Mesendoderm (in vitro differentiated cells): ENCODE measurements at regions not wholly inside any gene's neighbourhood (a gene's known extent, or its start where the extent isn't known, plus 50 kb on each side); places are given as distances from the start of the nearest gene placed in this dataset.

Source experiments
- DNase-seq: peaks from one replicate; pipeline ENCODE4 v3.0.0; 2013
- H2AK5ac ChIP-seq: 2 replicates; pipeline ENCODE4 v1.6.1; 2013; ENCODE audit warnings: low read length, inconsistent platforms
- H2BK120ac ChIP-seq: 2 replicates; pipeline ENCODE4 v1.6.1; 2013; ENCODE audit warnings: low read depth, mild to moderate bottlenecking, low read length, moderate library complexity, mixed read lengths
- H2BK15ac ChIP-seq: replicated peaks from 2 replicates; pipeline ENCODE4 v1.6.1; 2013; ENCODE audit warnings: low read depth, mild to moderate bottlenecking, moderate library complexity
- H2BK5ac ChIP-seq: 2 replicates; pipeline ENCODE4 v1.6.1; 2013; ENCODE audit warnings: low read length, inconsistent platforms
- H3K18ac ChIP-seq: 2 replicates; pipeline ENCODE4 v1.6.1; 2013; ENCODE audit warnings: mild to moderate bottlenecking, low read length, mixed read lengths
- H3K23ac ChIP-seq: one replicate; pipeline ENCODE4 v1.6.1; 2013; ENCODE audit warnings: low read length
- H3K27ac ChIP-seq: 2 replicates; pipeline ENCODE4 v1.5.1; 2013; ENCODE audit warnings: low read depth, mild to moderate bottlenecking, inconsistent platforms, low read length, moderate library complexity
- H3K27me3 ChIP-seq: 2 replicates; pipeline ENCODE4 v1.6.1; 2013; ENCODE audit warnings: low read length, control low read depth, mild to moderate bottlenecking, inconsistent platforms; ENCODE audit not compliant: insufficient read depth, poor library complexity
- H3K36me3 ChIP-seq: 2 replicates; pipeline ENCODE4 v1.6.1; 2013; ENCODE audit warnings: low read length, inconsistent platforms; ENCODE audit not compliant: control insufficient read depth, insufficient read depth
- H3K4ac ChIP-seq: one replicate; pipeline ENCODE4 v1.6.1; 2013; ENCODE audit warnings: low read depth, mild to moderate bottlenecking, low read length, moderate library complexity
- H3K4me1 ChIP-seq: 2 replicates; pipeline ENCODE4 v1.6.1; 2013; ENCODE audit warnings: low read depth, low read length, inconsistent platforms; ENCODE audit not compliant: control insufficient read depth
- H3K4me2 ChIP-seq: 2 replicates; pipeline ENCODE4 v1.6.1; 2013; ENCODE audit warnings: low read length
- H3K4me3 ChIP-seq: 2 replicates; pipeline ENCODE4 v1.5.1; 2013; ENCODE audit warnings: mild to moderate bottlenecking, low read length
- H3K56ac ChIP-seq: one replicate; pipeline ENCODE4 v1.6.1; 2013; ENCODE audit warnings: low read length
- H3K79me1 ChIP-seq: 2 replicates; pipeline ENCODE4 v1.6.1; 2013; ENCODE audit warnings: low read length, inconsistent platforms
- H3K79me2 ChIP-seq: 2 replicates; pipeline ENCODE4 v1.6.1; 2013; ENCODE audit warnings: mild to moderate bottlenecking, low read length; ENCODE audit not compliant: control insufficient read depth, insufficient read depth
- H3K9ac ChIP-seq: 2 replicates; pipeline ENCODE4 v1.6.1; 2013; ENCODE audit warnings: low read length, inconsistent platforms
- H4K5ac ChIP-seq: one replicate; pipeline ENCODE4 v1.6.1; 2013; ENCODE audit warnings: low read length
- H4K8ac ChIP-seq: one replicate; pipeline ENCODE4 v1.6.1; 2013; ENCODE audit warnings: low read depth, mild to moderate bottlenecking, control low read depth, low read length, moderate library complexity
- WGBS: extraction: QIAGEN DNeasy Blood & Tissue Kit; methylation state at CpG from one replicate; pipeline ENCODE4 v1.1.7; 2013; ENCODE audit warnings: low lambda C conversion rate, missing lambda C conversion rate; ENCODE audit not compliant: insufficient coverage; ENCODE audit errors: extremely low coverage; 5-methylcytosine and 5-hydroxymethylcytosine counted together

DNA sequence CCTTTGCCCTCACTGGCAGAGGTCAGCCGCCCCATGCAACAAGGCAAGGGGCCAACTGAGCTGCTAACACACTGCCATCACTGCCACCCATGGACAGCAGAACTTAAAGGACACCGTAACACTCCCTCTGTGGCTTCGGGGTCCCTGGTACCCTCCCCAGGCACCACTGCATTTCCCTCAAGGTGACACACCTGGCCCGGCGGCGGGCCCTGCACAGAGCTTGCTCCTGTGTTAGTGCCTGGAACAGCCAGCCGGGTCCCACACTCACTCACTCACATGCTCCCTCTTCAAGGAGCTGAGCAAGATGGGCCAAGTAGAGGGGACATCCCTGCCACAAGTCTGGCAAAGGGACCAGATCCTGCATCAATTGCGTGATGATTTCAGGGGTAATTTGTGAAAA lies 126.5 kb upstream of the SOX4 start:
- peaks cover 5% of the 10 kb centered on the region for H3K4me1 ChIP-seq
- H4K8ac ChIP-seq: no peak overlapping the region
- no peak overlapping the region for H3K4me2 ChIP-seq
- H2AK5ac ChIP-seq: no peak overlapping the region
- H3K36me3 ChIP-seq: no peaks in the 10 kb centered on the region
- H2BK120ac ChIP-seq: no peak overlapping the region
- H3K4me3 ChIP-seq: no peak overlapping the region
- no peaks in the 10 kb centered on the region for H3K27me3 ChIP-seq
- H3K23ac ChIP-seq: no peak overlapping the region
- H3K4ac ChIP-seq: no peak overlapping the region
- no peaks in the 10 kb centered on the region for H3K79me2 ChIP-seq
- no peaks in the 10 kb centered on the region for H3K79me1 ChIP-seq
- DNase-seq: no peak
- H4K5ac ChIP-seq: no peak overlapping the region
- no peak overlapping the region for H3K18ac ChIP-seq
- H3K9ac ChIP-seq: no peak overlapping the region
- H2BK5ac ChIP-seq: no peak overlapping the region
- no peak overlapping the region for H2BK15ac ChIP-seq
- no peak overlapping the region for H3K56ac ChIP-seq
- H3K27ac ChIP-seq: no peak overlapping the region
- no CpG with 5 or more reads among the region's 8 CpGs for WGBS

DNA sequence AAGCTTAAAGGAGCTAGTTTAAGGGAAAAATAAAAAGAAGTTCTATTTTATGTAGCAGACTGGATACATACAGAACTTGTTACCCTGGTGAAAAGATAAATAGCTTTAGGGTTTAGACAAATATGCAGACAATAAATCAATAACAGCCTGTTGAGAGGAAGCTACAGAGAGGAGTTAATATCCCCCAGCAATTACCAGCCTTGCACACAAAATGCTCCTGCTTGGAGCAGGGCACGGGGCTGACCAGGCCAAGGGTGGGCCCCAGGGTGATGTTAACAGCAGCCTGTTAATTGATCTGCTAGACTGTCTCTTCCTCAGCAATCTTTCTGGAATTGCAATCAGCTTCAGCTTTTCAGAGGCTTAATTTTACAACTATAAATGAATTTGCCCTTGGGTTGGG lies 125.1 kb upstream of the SOX4 start:
- Histone ChIP-seq H3K79me1 (no peaks in the 10 kb centered on the region), H3K27me3 (no peaks in the 10 kb centered on the region), H3K36me3 (no peaks in the 10 kb centered on the region), H3K9ac (no peak overlapping the region), H3K4me2 (no peak overlapping the region), H2BK5ac (no peak overlapping the region), H3K4ac (no peak overlapping the region), H3K18ac (no peak overlapping the region), H3K56ac (no peak overlapping the region), H3K23ac (no peak overlapping the region), H2BK15ac (no peak overlapping the region), H3K79me2 (no peaks in the 10 kb centered on the region), H4K8ac (no peak overlapping the region), H3K4me3 (no peak overlapping the region), H2BK120ac (no peak overlapping the region), H2AK5ac (no peak overlapping the region), H4K5ac (no peak overlapping the region), H3K27ac (no peak overlapping the region), H3K4me1 (peaks cover 5% of the 10 kb centered on the region)
- no peak for DNase-seq
- WGBS: no CpG with 5 or more reads among the region's 1 CpG

GRCh38 chr6:21469213-21469612 lies 124.3 kb upstream of the SOX4 start:
- DNase-seq: no peak
- Histone ChIP-seq H4K5ac (no peak overlapping the region), H2BK15ac (no peak overlapping the region), H3K4me2 (no peak overlapping the region), H3K79me1 (no peaks in the 10 kb centered on the region), H3K56ac (no peak overlapping the region), H3K18ac (no peak overlapping the region), H2AK5ac (no peak overlapping the region), H3K4me3 (no peak overlapping the region), H3K27ac (no peak overlapping the region), H3K27me3 (no peaks in the 10 kb centered on the region), H2BK120ac (no peak overlapping the region), H3K9ac (no peak overlapping the region), H2BK5ac (no peak overlapping the region), H3K4ac (peak overlapping the region; percentile 27), H3K79me2 (no peaks in the 10 kb centered on the region), H3K36me3 (no peaks in the 10 kb centered on the region), H4K8ac (no peak overlapping the region), H3K4me1 (peaks cover 5% of the 10 kb centered on the region), H3K23ac (no peak overlapping the region)
- WGBS: 100% methylated on average over 1 of the region's 3 CpGs

GRCh38 chr6:21476112-21476511 lies 117.4 kb upstream of the SOX4 start:
- H3K27me3 ChIP-seq: no peaks in the 10 kb centered on the region
- WGBS: no CpG with 5 or more reads among the region's 4 CpGs
- no peak overlapping the region for H3K4me2 ChIP-seq

DNA sequence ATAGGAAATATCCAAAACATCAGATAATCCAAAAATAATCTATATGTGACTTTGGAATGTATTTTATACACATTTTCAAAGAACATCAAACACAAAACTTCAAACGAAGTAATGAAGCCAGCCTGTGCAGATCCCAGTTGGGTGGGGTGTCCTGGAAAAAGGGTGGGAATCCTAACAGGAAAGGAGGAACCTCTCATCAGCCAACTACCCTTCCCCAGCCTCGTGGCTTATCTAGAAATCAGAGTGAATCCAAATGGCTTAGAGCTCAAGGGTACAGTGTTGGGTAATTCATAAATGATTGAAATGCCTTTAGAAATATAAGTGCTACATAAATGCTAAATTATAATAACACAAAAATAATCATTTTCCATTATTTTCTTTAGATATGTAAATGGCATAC lies 115.1 kb upstream of the SOX4 start:
- Histone ChIP-seq H3K36me3 (no peaks in the 10 kb centered on the region), H3K4me1 (no peaks in the 10 kb centered on the region)

More at GRCh38 chr6:21476112-21476511, 117.4 kb upstream of the SOX4 start:
- Histone ChIP-seq H3K9ac (no peak overlapping the region), H3K79me1 (no peaks in the 10 kb centered on the region), H3K18ac (peak overlapping the region; percentile 28), H3K4me3 (no peak overlapping the region), H2AK5ac (no peak overlapping the region), H3K4me1 (no peaks in the 10 kb centered on the region), H3K56ac (no peak overlapping the region), H4K8ac (no peak overlapping the region), H4K5ac (no peak overlapping the region), H3K4ac (no peak overlapping the region), H3K79me2 (no peaks in the 10 kb centered on the region), H2BK5ac (no peak overlapping the region), H3K27ac (no peak overlapping the region), H2BK15ac (no peak overlapping the region), H2BK120ac (no peak overlapping the region), H3K23ac (no peak overlapping the region), H3K36me3 (no peaks in the 10 kb centered on the region)
- DNase-seq: no peak

DNA sequence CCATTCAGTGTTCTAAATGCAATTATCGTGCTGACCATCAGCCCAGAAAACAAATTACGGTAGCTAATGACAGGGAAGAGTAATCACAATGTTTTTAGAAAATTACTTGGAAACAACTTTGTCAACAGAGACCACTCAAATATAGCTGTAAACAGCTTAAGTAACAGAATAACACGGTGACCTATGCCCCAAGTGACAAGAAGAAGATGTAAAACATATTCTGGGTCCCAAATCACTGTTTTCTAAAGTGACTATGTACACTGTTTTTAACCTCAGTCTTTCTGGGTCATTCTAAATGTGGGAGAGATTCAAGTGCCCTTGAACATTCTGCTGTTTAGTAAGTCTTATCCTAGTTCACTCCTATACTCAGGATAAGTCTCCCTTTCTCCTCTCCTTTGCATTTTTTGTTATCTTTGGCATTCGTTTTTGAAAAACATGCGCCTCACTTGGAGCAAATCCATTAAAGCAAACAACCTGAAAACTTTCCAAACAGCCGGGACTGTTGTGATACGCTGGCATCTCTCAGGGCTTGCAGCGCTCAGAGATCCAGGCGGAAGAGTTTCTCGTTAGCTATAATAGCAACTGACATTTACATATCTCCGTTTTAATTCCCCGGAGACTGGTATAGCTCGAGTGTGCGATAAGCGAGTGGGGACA lies 114.5 kb upstream of the SOX4 start:
- no peaks in the 10 kb centered on the region for H3K27me3 ChIP-seq
- no peak overlapping the region for H3K4ac ChIP-seq
- no peak overlapping the region for H2AK5ac ChIP-seq
- no peak overlapping the region for H3K4me3 ChIP-seq
- H3K23ac ChIP-seq: no peak overlapping the region
- H2BK5ac ChIP-seq: no peak overlapping the region
- H3K79me2 ChIP-seq: no peaks in the 10 kb centered on the region
- DNase-seq: no peak
- H3K4me1 ChIP-seq: no peaks in the 10 kb centered on the region
- H4K5ac ChIP-seq: no peak overlapping the region
- H3K27ac ChIP-seq: no peak overlapping the region
- H3K36me3 ChIP-seq: no peaks in the 10 kb centered on the region
- no peaks in the 10 kb centered on the region for H3K79me1 ChIP-seq
- H3K4me2 ChIP-seq: no peak overlapping the region
- no peak overlapping the region for H3K56ac ChIP-seq
- H3K18ac ChIP-seq: no peak overlapping the region
- H4K8ac ChIP-seq: no peak overlapping the region
- H2BK15ac ChIP-seq: no peak overlapping the region
- H3K9ac ChIP-seq: no peak overlapping the region
- WGBS: no CpG with 5 or more reads among the region's 15 CpGs
- no peak overlapping the region for H2BK120ac ChIP-seq

More for the DNA sequence above, 115.1 kb upstream of the SOX4 start:
- no peak overlapping the region for H4K5ac ChIP-seq
- H3K79me2 ChIP-seq: no peaks in the 10 kb centered on the region
- no peak overlapping the region for H3K18ac ChIP-seq
- no peak overlapping the region for H2BK5ac ChIP-seq
- no peak overlapping the region for H3K4me3 ChIP-seq
- H3K4ac ChIP-seq: no peak overlapping the region
- H3K4me2 ChIP-seq: no peak overlapping the region
- H3K9ac ChIP-seq: no peak overlapping the region
- H4K8ac ChIP-seq: no peak overlapping the region
- H2AK5ac ChIP-seq: no peak overlapping the region
- H2BK120ac ChIP-seq: no peak overlapping the region
- WGBS: no CpG with 5 or more reads among the region's 2 CpGs
- H3K27me3 ChIP-seq: no peaks in the 10 kb centered on the region
- no peak overlapping the region for H3K23ac ChIP-seq
- no peaks in the 10 kb centered on the region for H3K79me1 ChIP-seq
- no peak overlapping the region for H3K27ac ChIP-seq
- H2BK15ac ChIP-seq: no peak overlapping the region
- no peak overlapping the region for H3K56ac ChIP-seq
- DNase-seq: no peak
